ENCODE measurements at regions not wholly inside any gene's neighbourhood (a gene's known extent, or its start where the extent isn't known, plus 50 kb on each side); places are given as distances from the start of the nearest gene placed in this dataset.

DNA sequence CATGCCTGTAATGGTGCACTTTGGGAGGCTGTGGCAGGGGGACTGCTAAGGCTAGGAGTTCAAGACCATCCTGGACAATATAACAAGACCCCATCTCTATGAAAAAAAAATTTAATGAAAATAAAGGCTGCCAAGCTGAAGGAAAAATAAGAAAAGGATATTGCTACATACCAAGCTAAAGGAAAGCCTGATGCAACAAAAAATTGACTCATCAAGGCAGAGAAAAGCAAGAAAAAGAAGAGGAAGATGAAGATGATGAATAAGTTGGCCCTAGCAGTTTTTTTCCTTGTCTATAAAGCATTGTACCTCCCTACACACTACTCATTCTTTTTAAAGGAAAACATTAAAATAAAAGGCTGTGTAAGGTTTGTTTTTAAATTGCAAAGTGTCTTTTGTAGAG lies 441.9 kb upstream of the MDFIC2 start:
- no peak for DNase-seq
- no peaks in the 10 kb centered on the region for H3K36me3 ChIP-seq
- no peak overlapping the region for H3K4me3 ChIP-seq
- H3K4me1 ChIP-seq, result peaks cover 0 to 7% (median 0%) of the 10 kb centered on the region in 4 donors
- TF ChIP-seq POLR2AphosphoS5 (IDR thresholded peaks at IDR 0.05), result no peak
- TF ChIP-seq EP300 (IDR thresholded peaks at IDR 0.05), result no peak
- TF ChIP-seq, protein P1, sequence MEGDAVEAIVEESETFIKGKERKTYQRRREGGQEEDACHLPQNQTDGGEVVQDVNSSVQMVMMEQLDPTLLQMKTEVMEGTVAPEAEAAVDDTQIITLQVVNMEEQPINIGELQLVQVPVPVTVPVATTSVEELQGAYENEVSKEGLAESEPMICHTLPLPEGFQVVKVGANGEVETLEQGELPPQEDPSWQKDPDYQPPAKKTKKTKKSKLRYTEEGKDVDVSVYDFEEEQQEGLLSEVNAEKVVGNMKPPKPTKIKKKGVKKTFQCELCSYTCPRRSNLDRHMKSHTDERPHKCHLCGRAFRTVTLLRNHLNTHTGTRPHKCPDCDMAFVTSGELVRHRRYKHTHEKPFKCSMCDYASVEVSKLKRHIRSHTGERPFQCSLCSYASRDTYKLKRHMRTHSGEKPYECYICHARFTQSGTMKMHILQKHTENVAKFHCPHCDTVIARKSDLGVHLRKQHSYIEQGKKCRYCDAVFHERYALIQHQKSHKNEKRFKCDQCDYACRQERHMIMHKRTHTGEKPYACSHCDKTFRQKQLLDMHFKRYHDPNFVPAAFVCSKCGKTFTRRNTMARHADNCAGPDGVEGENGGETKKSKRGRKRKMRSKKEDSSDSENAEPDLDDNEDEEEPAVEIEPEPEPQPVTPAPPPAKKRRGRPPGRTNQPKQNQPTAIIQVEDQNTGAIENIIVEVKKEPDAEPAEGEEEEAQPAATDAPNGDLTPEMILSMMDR (IDR thresholded peaks at IDR 0.05), result no peak
- TF ChIP-seq POLR2A (IDR thresholded peaks at IDR 0.05), result no peak
- no peak overlapping the region for H3K27ac ChIP-seq
- no peaks in the 10 kb centered on the region for H3K27me3 ChIP-seq
- intact Hi-C loops (cut with DNase I; ENCODE audit: low total_unique reads), result no loop called here
- H3K9me3 ChIP-seq, result no peaks in the 10 kb centered on the region

GRCh38 chr3:70753572-70753971 lies 441.1 kb upstream of the MDFIC2 start:
- no peak overlapping the region for H3K27ac ChIP-seq
- H3K36me3 ChIP-seq, result no peaks in the 10 kb centered on the region
- H3K4me3 ChIP-seq, result no peak overlapping the region
- peaks cover 0 to 7% (median 0%) of the 10 kb centered on the region in 4 donors for H3K4me1 ChIP-seq
- no peak for DNase-seq
- no peak for TF ChIP-seq POLR2A (IDR thresholded peaks at IDR 0.05)
- TF ChIP-seq, protein P1 (IDR thresholded peaks at IDR 0.05), result no peak
- TF ChIP-seq EP300 (IDR thresholded peaks at IDR 0.05), result no peak
- TF ChIP-seq POLR2AphosphoS5 (IDR thresholded peaks at IDR 0.05), result no peak
- H3K27me3 ChIP-seq, result no peaks in the 10 kb centered on the region
- 56 to 74% (median 61%) methylated on average over 3 of the region's 3 CpGs for WGBS, 5 donors
- no peaks in the 10 kb centered on the region for H3K9me3 ChIP-seq
- intact Hi-C loops (cut with DNase I; ENCODE audit: low total_unique reads), result no loop called here

DNA sequence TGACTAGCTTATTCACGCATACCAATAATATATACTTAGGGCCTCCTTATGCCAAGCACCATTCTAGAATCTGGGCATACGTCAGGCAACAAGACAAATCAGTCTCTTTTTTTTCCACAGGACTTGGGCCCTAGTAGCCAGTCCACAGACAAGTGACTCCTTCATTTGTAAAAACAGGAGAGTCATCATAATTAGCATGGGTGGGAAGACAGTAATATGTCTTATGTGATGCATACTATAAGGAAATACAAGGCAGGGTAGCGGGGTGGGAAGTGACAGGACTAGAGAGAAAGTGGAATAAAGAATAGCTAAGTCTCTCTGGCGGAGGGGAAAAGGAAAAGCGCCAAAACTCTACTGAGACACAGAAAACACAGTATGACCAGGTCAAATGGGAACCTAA lies 439.6 kb upstream of the MDFIC2 start:
- Histone ChIP-seq H3K36me3 (no peaks in the 10 kb centered on the region), H3K27me3 (no peaks in the 10 kb centered on the region), H3K4me3 (no peak overlapping the region), H3K9me3 (no peaks in the 10 kb centered on the region), H3K4me1 (no peaks in the 10 kb centered on the region), H3K27ac (no peak overlapping the region)
- no peak for DNase-seq
- 92 to 97% (median 94%) methylated on average over 5 of the region's 5 CpGs for WGBS, 5 donors
- TF ChIP-seq POLR2AphosphoS5 (IDR thresholded peaks at IDR 0.05), result no peak
- no peak for TF ChIP-seq EP300 (IDR thresholded peaks at IDR 0.05)
- no peak for TF ChIP-seq POLR2A (IDR thresholded peaks at IDR 0.05)
- TF ChIP-seq, protein P1 (IDR thresholded peaks at IDR 0.05), result no peak
- intact Hi-C loops (cut with DNase I; ENCODE audit: low total_unique reads), result no loop called here

DNA sequence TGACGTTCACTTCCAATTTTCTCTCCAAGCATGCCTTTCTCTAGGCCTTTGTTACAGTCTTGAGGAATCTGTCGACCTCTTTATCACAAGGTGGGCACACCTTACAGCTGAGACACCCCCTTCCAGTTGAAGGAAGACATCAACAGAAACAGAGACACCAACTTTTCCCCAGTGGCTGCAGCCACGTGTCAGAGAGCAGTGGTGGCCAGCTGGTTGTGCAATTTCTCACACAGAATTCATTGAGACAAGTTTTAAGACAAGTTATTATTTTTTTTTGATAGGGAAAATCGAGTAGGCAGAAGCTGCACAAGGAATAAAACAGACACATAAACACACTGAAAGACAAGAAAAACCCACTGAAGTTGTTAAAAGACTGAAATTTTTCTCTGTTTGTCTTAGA lies 436.7 kb upstream of the MDFIC2 start:
- WGBS, 5 donors, result 47 to 55% (median 50%) methylated on average over 4 of the region's 4 CpGs
- Histone ChIP-seq H3K9me3 (no peaks in the 10 kb centered on the region), H3K27ac (no peak overlapping the region), H3K36me3 (no peaks in the 10 kb centered on the region), H3K4me1 (no peaks in the 10 kb centered on the region), H3K4me3 (no peak overlapping the region), H3K27me3 (no peaks in the 10 kb centered on the region)
- intact Hi-C loops (cut with DNase I; ENCODE audit: low total_unique reads), result no loop called here
- no peak for TF ChIP-seq POLR2A (IDR thresholded peaks at IDR 0.05)
- TF ChIP-seq EP300 (IDR thresholded peaks at IDR 0.05), result no peak
- TF ChIP-seq, protein P1 (IDR thresholded peaks at IDR 0.05), result no peak
- TF ChIP-seq POLR2AphosphoS5 (IDR thresholded peaks at IDR 0.05), result no peak
- DNase-seq, result no peak

All from stomach (tissue), 8 donors.